22Rv1 (cell line): ENCODE measurements at regions not wholly inside any gene's neighbourhood (a gene's known extent, or its start where the extent isn't known, plus 50 kb on each side); places are given as distances from the start of the nearest gene placed in this dataset.
"Not testable (repeated sequence)": the region's sequence is repeated elsewhere in the genome, so short reads cannot be mapped to it uniquely, and the experiment has no call there.

ENCODE experiments used
- H3K27ac ChIP-seq: fragments of 450-650 bp; 2 replicates; pipeline ENCODE4 v1.5.1; 2017
- CTCF ChIP-seq: fragments of 450-650 bp; IDR thresholded peaks from 2 replicates; pipeline ENCODE4 v1.5.1; 2017; ENCODE audit warnings: mild to moderate bottlenecking
- ZFX ChIP-seq: fragments of 450-650 bp; IDR thresholded peaks from 2 replicates; pipeline ENCODE4 v1.6.1; 2017; ENCODE audit warnings: antibody characterized with exemption, borderline replicate concordance

DNA sequence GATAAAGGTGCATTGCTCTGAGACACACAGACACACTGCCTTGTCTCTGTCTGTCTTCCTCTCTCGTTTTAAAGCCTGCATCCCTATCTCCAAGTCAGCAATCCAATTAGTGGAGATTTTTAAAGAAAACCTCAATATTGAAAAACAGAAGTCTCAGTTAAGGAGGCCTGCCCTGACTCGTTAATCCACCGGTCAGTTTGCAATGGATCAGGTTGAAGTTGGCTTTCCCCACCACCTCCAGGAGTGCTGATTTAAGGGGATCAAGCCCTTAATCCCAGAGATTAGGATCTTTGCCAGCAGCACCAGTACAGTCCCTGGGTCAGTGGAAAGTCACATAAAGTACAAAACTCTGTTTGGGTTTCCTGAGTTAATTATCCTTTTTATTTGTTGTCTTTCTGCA lies 271.1 kb upstream of the ASIC2 start:
- H3K27ac ChIP-seq, result no peak overlapping the region
- TF ChIP-seq CTCF (no peak), ZFX (no peak)

GRCh38 chr17:33567223-33567622 lies 274.1 kb upstream of the ASIC2 start:
- H3K27ac ChIP-seq, result no peak overlapping the region
- TF ChIP-seq ZFX, result no peak
- no peak for TF ChIP-seq CTCF

GRCh38 chr17:33572615-33573014 lies 279.5 kb upstream of the ASIC2 start:
- H3K27ac ChIP-seq, result no peak overlapping the region
- TF ChIP-seq CTCF (no peak), ZFX (no peak)

GRCh38 chr17:33574942-33575445 lies 281.9 kb upstream of the ASIC2 start:
- no peak overlapping the region for H3K27ac ChIP-seq
- TF ChIP-seq CTCF (no peak), ZFX (no peak)

DNA sequence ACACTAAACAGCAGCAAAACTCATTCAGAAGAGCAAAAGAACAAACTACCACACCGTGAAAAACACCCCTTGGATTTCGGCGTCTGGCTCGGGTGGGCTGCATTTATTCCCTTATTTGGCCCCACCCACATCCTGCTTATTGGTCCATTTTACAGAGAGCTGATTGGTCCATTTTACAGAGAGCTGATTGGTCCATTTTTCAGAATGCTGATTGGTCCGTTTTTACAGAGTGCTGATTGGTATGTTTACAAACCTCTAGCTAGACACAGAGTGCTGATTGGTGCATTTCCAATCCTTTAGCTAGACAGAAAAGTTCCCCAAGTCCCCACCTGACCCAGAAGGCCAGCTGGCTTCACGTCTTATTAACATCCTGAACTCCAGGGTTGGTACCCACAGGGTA lies 286.6 kb upstream of the ASIC2 start:
- not testable (repeated sequence) for H3K27ac ChIP-seq

- H3K27ac ChIP-seq, result no peak overlapping the region
- TF ChIP-seq ZFX (no peak), CTCF (no peak)
Measured at GRCh38 chr17:33580215-33580614, 287.1 kb upstream of the ASIC2 start.

GRCh38 chr17:33582661-33583060 lies 289.6 kb upstream of the ASIC2 start:
- H3K27ac ChIP-seq, result no peak overlapping the region
- no peak for TF ChIP-seq ZFX
- TF ChIP-seq CTCF, result no peak
